ENCODE measurements at regions not wholly inside any gene's neighbourhood (a gene's known extent, or its start where the extent isn't known, plus 50 kb on each side); places are given as distances from the start of the nearest gene placed in this dataset.
"Not testable (repeated sequence)": the region's sequence is repeated elsewhere in the genome, so short reads cannot be mapped to it uniquely, and the experiment has no call there.

DNA sequence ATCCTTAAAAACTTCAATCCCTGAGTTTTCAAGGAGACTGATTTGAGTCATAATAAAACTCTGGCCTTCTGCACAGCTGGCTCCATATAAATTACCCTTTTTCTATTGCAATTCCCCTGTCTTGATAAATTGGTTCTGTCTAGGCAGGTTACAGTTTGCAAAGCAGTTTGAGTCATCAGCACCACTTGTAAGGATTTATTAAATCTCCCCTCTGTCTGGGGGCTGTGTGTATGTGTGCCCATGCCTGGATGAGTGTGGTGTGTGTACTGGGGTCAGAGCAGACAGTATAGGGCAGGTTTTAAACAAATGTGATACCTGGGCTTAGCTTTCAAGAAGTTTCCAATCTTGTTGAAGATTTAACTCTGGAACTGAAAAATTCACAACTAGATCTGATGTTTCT is 228.6 kb downstream of the FNDC1 start:
- no peak for FAIRE-seq

DNA sequence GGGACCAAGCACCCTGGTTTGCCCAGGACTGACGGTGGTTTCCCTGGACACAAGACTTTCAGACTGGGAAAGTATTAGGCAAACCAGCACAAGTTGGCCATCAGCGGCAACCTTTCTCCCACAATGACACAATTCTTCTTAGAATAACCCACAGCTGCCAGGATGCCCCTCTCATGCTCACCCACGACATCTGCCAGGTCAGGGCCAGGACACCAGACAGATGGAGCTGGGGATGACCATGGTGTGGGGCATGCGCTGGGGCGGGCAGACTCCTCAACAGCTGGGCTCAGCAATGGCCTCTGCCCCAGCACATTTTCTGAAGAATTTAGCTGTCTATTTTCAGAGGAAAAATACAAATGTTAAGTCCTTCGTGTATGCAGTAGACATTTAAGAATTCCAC is 226.4 kb downstream of the FNDC1 start:
- FAIRE-seq = no peak

DNA sequence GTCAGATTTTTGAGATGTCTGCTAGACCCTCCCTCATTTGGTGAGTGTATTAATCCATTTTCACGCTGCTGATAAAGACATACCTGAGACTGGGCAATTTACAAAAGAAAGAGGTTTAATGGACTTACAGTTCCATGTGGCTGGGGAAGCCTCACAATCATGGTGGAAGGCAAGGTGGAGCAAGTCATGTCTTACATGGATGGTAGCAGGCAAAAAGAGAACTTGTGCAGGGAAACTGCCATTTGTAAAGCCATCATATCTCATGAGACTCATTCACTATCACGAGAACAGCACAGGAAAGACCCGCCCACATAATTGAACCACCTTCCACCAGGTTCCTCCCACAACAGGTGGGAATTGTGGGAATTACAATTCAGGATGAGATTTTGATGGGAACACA is 223.5 kb downstream of the FNDC1 start:
- not testable (repeated sequence) for FAIRE-seq

DNA sequence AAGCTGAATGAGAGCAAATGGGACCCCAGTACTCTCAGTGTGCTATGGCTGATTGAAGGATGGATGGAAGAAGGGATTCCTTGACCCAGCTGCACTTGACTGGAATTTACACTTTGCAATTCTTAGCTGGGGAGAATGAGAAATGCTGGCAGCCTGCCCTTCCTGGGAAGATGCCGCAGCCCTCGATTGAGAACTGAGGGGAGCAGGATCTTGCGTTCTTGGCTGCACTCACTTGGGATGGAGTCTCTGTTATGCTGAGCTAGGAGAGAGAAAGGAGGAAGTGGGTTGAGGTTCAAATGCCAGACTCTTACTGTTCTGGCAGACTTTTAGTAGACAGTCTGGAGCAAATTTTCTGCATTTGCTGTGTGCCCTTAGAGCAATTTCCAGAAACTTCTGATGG is 221.2 kb downstream of the FNDC1 start:
- FAIRE-seq = no peak

DNA sequence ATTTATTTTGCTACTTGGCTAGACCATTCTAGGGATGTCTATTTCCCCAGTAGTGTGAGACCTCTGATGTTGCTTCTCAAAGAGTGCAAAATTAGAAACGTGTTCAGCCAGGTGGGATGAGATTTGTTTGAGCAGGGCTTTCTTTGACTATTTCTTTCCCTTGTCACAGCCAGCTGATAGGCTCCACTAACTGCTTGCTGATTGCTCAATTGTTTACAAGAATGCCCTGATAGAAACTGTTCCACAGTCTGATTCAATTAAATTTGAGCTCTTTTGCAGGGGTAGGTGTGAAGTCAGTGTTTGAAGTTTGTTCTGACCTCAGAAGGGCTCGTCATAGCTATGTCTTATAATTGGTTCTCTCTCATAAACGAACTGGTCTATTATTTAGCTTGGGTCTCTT is 220.5 kb downstream of the FNDC1 start:
- FAIRE-seq = no peak

DNA sequence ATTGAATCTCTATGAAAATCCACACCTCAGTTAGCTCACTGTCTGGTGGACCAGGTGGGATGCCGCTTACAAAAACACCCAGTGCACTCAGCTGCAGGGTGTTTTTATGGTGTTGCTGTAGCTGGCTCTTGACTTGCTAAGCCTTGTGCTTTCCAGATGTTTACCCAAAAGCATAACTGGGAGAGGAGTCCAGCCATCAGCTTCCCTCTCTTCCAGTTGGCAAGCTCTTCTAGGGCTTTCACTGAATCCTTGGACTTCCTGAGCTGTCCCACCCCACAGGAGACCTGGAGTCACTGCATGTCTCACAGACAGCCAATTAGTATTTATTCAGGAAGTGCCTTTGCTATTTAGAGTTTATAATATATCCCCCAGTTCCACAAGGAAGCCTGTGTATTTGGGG is 210.9 kb downstream of the FNDC1 start:
- no peak for FAIRE-seq

DNA sequence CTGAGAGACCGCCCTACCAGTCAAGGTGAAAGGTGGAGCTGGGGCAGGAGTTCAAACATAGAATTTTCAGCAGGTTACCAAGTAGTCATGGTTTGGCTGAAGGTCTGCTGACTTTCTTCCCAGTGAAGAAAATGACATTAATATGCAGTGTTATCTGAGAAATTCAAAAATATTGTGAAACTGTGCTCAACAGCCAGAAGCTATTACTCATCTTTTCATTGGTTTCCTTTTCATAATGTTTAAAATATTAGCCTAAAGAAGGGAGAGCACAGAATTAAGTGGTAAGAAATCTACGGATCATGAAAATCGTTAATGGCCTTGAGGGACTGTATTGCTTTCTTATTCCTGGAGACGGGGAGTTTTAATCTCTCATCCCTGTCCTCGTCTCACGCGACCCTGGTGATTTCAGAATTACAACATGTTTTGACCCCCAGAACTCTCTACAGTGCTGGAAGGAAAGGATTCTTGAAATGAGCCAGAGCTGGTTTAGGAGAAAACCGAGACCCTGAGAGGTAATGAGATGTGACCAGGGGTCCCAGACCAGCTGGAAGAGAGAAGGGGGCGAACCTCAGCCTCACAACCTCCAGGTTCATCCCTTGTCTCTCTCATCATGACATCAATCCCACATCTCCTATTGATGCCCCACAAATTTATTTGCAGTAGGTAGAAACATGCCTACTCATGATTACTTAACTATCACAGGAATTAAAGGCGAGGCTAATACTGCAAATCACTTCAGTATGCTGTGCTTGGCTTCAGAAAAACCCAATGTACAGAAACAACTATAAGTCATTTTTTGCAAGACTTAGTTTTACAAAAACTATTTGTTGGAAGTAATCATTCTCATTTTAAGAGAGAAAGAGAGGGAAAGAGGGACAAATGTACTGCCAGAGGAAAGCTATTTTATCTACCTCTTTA is 209.5 kb downstream of the FNDC1 start:
- FAIRE-seq = no peak

DNA sequence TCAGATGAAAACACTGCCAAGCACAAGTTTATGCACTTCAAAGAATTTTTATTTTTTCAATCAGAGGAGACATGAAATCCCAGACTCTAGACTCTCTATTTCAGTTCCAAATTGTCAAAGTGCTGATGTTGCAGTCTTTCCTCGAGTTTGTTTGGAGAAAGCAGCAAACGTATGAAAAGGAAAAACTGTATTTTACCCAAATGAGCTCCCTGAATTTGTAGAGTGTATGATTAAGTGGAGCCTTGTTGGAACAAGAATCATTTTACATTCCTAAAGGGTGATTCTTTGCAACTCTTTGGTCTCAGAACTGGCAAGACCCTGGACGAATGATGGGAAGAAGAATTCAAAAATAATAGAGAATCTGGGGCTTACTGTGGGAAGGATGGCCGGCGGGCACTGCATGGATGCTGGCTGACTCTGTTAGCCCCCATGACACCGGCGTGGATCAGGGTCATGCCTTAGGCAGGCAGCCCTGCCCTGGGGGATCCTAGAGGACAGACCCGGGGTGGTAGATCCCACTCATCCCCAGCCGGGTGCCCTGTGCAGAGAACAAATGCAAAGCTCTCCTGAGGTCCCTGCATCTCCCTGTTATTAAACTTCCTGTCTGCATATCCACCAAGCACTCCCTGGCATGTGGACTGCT is 207.4 kb downstream of the FNDC1 start:
- FAIRE-seq = peak; percentile 93

DNA sequence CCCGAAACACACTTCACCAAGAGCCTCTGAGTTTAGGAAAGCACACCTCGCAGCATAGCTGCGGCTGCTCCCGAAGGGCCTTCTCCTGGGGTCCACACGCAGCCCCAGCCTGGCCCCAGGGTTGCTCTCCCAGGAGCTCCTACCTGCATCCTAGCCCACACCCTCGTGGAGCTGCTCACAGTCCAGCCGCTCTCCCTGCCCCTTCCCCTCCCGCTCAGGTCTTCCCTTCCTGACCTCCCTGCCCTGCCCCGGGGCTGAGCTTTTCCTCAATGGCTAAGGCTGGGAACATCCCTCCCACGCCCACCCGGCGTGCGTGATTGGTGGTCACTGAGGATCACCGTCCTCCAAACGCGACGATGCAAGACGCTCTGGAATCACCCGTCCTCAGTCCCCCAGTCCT is 205.8 kb downstream of the FNDC1 start:
- no peak for FAIRE-seq

DNA sequence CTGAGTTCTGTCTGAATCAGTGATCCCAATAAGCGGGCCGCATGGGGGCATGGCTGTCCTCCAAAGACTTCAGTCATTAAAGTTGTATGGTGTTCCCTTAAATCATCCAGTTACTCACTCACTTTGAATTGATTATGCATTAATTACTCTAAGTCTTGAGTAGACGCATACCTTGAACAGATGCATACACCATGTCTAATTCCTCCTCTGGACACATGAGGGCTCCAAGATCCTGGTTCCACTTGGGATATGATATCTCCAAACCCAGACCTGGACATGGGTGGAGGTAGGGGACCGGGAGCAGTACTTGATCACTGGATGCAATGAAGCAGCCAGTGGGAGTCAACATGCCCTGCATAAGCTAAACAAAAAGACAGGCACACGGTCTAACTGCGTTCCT is 204.5 kb downstream of the FNDC1 start:
- FAIRE-seq = no peak

DNA sequence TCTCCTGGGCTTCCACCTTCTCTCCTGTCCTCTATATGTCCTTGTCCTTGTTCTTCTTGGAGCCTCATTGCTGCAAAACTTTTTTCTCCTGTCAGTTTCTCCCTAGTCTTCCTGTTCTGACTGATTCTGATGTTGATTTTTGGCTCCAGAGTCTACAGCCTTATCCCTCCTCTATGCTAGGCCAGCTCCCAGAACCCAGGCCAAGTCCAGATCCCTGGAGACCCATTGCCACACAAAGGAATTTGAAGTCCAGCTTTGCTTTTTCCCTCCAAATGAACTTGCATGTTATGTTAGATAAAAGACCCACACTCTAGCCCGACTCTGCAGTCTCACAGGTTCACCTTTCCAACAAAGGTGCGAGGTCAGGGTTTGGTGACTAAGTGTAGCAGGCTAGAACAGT is 203.1 kb downstream of the FNDC1 start:
- no peak for FAIRE-seq

DNA sequence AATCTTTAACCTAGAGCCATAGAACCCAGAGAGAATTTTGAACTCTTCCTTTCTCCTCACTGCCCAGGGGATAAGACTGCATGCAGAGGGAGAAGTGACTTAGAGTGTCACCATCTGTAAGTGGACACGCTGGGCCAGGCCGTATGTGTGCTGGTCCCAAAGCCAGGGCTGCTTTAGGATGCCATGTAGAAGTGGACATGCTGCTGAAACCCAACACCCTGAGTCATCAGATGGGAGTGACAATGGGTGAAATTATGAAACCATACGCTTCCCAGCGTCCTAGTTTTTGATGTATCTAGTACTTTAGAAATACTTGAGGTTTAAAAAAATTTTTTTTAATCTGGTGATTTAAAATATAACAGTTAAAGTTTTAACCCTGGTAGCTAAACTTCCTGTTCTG is 191.1 kb downstream of the FNDC1 start:
- FAIRE-seq = no peak

DNA sequence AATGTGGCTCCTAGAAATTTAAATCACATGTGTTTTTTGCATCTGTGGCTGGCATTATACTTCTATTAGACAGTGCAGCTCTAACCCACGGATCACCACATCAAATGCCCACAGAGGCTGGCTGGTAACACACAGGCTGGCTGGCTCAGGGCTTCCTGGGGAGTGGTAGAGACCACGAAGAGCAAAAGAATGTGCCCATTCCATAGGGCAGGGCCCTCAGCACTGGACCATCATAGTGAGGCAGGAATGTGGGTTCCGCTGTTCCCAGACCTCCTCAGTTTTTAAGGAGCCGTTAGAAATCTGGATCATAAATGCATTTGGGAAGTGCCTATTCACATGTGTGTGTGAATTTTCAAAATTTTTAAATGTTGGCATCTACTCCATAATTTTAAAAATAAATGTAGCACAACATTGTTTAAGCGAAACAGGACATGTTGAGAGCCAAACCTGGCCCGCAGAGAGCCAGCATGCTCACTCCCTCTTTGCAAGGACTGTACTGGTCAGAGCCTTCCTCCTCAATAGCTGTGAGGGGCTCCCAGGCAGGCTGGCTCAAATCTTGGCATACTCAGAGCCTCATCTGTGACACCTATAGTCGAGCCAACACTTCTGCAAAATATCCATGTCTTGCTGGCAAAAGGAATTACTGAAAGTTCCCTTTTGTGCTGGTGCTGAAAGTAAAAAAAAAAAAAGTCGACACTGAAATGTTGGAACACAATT is 190.5 kb downstream of the FNDC1 start:
- no peak for FAIRE-seq

DNA sequence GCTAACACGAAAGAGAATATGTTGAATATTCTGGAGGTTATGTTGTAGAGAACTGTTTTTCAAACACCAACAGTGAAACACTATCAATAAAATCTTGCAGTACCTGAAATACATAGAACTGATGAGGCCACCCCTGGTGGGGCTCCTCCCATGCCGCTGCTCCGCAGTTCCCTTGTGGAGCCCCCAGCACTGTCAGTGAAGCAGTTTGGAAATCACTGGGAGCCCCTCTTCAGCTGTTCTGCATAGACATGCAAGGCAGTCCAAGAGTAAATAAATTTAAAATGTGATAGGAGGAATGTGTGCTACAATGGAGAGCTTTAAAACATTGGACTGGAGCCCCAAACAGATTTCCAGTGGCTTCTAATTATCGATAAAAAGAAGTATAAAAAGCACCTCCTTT is 189.4 kb downstream of the FNDC1 start:
- no peak for FAIRE-seq

DNA sequence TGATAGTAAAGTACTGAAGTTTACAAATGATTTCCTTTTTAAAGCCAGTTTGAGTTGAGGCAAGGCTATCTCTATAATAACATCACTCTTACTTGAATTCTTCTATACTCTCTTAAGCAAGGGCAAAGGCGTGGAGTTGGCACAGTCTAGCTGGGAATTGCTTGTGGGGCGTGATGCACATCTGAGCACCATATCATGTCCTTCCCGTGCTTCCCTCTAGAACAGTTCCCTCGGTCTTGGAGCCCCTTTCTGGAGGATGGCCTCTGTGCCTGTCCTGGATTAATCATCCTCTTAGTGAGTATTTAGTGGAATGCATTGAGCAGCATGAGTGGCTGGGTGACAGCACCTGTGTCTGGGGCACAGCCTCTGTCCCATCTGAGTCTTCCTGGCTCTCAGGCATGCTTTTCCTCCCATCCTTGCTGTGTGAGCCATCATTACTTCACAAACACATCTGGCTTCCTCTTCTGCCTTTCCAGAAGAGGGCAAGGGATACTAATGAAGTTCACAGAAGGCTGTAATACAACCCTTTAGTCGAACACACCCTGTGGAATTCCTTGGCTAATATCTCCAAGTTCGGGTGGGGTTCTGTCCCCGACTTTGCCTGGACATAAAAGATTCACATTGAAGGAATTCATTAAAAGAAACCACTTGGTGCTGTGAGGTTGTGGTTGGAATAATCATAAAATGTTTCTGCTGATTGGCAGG is 188.2 kb downstream of the FNDC1 start:
- FAIRE-seq = no peak

DNA sequence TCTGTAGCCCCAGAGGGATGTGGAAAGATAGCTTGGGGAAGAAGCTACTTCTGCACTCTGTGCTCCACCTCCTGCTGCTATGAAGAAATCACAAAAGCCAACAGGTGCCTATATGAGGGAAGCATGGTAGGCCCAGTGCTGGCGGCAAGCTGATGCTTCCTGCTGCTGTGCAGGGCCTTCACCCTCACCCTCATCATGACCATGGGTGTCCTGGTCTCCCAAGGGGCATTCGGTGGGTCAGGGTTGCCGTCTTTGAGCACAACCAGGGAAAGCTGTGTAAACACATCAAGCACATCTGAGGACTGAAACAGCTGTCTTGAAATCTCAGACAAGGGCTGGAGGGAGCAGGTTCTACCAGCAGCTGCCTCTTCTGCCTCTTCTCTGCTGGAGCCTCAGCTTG is 184.0 kb downstream of the FNDC1 start:
- FAIRE-seq = no peak

DNA sequence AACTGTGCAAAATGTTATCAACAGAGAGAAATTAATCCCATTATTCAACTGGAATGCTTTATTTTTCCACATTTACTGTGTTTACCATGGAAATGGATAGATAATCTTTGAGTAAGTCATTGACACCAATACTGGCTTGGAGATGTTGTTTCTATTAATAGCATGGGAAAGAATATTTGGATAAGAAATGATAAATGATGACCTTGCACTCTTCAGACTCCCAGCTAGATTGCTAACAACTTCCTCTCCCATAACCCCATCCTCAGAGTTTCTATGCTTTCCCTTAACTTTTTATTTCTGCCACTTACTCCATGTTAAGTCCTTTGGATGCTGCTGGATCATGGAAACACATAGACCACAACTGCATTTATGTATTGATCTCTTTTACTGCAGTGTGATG is 182.5 kb downstream of the FNDC1 start:
- no peak for FAIRE-seq

DNA sequence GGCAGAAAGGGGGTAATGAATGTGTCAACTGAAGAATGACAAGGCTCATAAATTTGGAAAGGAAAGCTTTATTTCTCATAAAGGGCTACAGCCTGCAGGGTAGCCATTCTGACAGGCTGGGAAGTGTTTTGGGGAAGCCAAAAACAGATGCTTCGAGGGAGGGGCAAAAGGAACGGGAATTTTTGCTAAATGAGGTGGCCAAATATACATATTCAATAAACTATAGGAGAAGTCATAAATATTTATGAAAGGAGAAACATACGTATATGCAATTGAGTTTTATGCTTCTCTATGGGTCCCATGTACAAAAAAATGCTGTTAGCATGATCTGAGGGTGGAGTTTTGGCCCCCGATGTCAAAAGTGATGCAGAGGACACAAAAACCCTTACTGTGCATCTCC is 180.7 kb downstream of the FNDC1 start:
- no peak for FAIRE-seq

DNA sequence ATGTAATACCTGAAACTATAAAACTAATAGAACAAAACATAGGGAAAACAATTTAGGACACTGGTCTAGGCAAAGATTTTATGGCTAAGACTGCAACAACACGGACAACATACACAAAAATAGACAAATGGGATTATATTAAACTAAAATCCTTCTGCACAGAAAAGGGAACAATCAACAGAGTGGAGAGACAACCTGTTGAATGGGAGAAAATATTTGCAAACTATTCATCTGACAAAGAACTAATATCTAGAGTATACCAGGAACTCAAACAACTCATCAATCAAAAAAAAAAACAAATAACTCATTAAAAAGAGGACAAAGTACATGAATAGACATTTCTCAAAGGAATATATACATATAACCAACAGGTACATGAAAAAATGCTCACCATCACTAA is 174.5 kb downstream of the FNDC1 start:
- no peak for FAIRE-seq

DNA sequence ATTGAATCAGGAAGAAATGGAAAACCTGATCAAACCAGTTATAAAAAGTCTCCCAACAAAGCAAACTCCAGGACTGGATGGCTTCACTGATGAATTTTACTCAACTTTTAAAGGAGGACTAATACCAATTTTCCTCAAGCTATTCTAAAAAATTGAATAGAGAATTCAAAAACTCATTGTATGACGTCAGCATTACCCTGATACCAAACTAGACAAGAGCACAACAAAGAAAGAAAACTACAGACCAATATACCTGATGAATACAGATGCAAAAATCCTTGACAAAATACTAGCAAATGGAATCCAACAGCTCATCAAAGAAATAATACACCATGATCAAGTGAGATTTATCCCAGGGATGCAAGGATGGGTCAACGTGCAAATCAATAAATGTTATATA is 172.9 kb downstream of the FNDC1 start:
- FAIRE-seq = no peak

DNA sequence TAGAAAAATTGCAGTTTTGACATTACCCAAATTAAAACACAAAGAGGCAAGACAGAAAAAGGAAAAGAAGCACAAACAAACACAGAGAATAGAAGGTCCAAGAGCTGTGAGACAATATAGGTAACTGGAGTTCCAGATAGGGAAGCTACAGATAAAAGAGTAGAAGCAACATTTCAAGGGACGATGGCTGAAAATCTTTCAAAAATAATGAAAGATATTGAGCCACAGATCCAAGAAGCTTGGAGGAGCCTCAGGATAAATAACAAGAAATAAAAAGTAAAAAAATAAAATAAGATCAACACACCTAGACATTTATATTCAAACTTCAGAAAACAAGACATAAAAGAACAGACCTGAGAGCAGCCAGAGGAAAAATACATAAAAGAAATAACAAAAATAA is 164.9 kb downstream of the FNDC1 start:
- FAIRE-seq = no peak

DNA sequence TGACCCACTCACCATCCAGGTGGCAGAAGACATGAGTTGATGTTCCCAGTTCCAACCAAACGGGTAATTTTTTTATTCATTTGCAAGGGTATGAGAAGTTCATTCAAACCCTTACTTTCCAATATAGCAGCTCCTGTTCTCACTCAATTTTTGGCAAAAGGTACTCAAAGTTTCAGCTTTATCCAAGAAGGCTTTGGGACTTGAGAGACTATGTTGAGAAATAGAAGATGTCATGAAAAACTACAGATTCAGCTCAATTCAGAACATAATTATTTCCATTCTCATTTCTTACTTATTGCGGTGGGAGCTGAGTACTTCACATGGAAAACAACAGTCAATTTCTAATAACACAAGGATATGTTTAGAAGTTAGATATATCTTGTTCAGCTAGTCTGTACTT is 162.3 kb downstream of the FNDC1 start:
- FAIRE-seq = no peak

DNA sequence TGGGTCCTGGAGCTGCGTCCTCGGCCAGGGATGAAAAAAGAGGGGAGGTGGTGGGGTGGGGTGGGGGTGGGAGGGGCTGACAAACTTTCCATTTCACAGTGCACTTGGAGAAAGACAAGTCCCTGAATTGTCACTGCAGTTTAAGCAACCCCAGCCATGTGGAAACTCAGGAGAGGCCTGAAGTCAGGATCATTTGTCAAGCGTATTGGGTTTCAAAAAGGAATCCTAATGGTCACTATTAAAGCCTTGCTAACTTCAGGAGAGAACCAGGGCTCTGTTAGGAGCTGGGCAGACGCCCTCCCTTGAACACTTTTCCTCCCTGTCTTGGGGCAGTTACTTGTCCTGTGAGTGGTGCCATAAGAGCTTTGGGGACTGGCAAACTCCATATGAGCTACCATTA is 159.9 kb downstream of the FNDC1 start:
- FAIRE-seq = no peak
